ENCODE measurements at regions not wholly inside any gene's neighbourhood (a gene's known extent, or its start where the extent isn't known, plus 50 kb on each side); places are given as distances from the start of the nearest gene placed in this dataset.
"Not testable (repeated sequence)": the region's sequence is repeated elsewhere in the genome, so short reads cannot be mapped to it uniquely, and the experiment has no call there.

- DNase-seq (ENCODE audit: extremely low read depth in 1 of 11, low read depth in 9 of 11, low spot score in 4 of 11): no peak
Observed at GRCh38 chr13:65985612-65986011, 1244.5 kb downstream of the PCDH9 start.

- no peak for DNase-seq (ENCODE audit: extremely low read depth in 1 of 11, low read depth in 9 of 11, low spot score in 4 of 11)
Observed at GRCh38 chr13:65977525-65977924, 1252.6 kb downstream of the PCDH9 start.

- DNase-seq (ENCODE audit: extremely low read depth in 1 of 11, low read depth in 9 of 11, low spot score in 4 of 11): peak in 2 of 11 donors; percentile 5 to 13
Observed at GRCh38 chr13:65971541-65971940, 1258.6 kb downstream of the PCDH9 start.

- no peak for DNase-seq (ENCODE audit: extremely low read depth in 1 of 11, low read depth in 9 of 11, low spot score in 4 of 11)
Observed at GRCh38 chr13:65966991-65967451, 1263.1 kb downstream of the PCDH9 start.

- no peak for DNase-seq (ENCODE audit: extremely low read depth in 1 of 11, low read depth in 9 of 11, low spot score in 4 of 11)
Observed at GRCh38 chr13:65965501-65965900, 1264.6 kb downstream of the PCDH9 start.

GRCh38 chr13:65964672-65965071, 1265.5 kb downstream of the PCDH9 start:
- no peak for DNase-seq (ENCODE audit: extremely low read depth in 1 of 11, low read depth in 9 of 11, low spot score in 4 of 11)

- DNase-seq (ENCODE audit: extremely low read depth in 1 of 11, low read depth in 9 of 11, low spot score in 4 of 11): no peak
Observed at GRCh38 chr13:65959305-65959704, 1270.8 kb downstream of the PCDH9 start.

GRCh38 chr13:65946387-65946786, 1283.7 kb downstream of the PCDH9 start:
- DNase-seq (ENCODE audit: extremely low read depth in 1 of 11, low read depth in 9 of 11, low spot score in 4 of 11): no peak

GRCh38 chr13:65943708-65944107, 1286.4 kb downstream of the PCDH9 start:
- no peak for DNase-seq (ENCODE audit: extremely low read depth in 1 of 11, low read depth in 9 of 11, low spot score in 4 of 11)

- no peak for DNase-seq (ENCODE audit: extremely low read depth in 1 of 11, low read depth in 9 of 11, low spot score in 4 of 11)
Observed at GRCh38 chr13:65943024-65943423, 1287.1 kb downstream of the PCDH9 start.

GRCh38 chr13:65940720-65941119, 1289.4 kb downstream of the PCDH9 start:
- no peak for DNase-seq (ENCODE audit: extremely low read depth in 1 of 11, low read depth in 9 of 11, low spot score in 4 of 11)

GRCh38 chr13:65937251-65937650, 1292.9 kb downstream of the PCDH9 start:
- no peak for DNase-seq (ENCODE audit: extremely low read depth in 1 of 11, low read depth in 9 of 11, low spot score in 4 of 11)

- DNase-seq (ENCODE audit: extremely low read depth in 1 of 11, low read depth in 9 of 11, low spot score in 4 of 11): no peak
Observed at GRCh38 chr13:65936249-65936648, 1293.9 kb downstream of the PCDH9 start.

GRCh38 chr13:65932587-65933239, 1297.4 kb downstream of the PCDH9 start:
- no peak for DNase-seq (ENCODE audit: extremely low read depth in 1 of 11, low read depth in 9 of 11, low spot score in 4 of 11)

GRCh38 chr13:65932013-65932412, 1298.1 kb downstream of the PCDH9 start:
- no peak for DNase-seq (ENCODE audit: extremely low read depth in 1 of 11, low read depth in 9 of 11, low spot score in 4 of 11)

- DNase-seq (ENCODE audit: extremely low read depth in 1 of 11, low read depth in 9 of 11, low spot score in 4 of 11): no peak
Observed at GRCh38 chr13:65929436-65929835, 1300.7 kb downstream of the PCDH9 start.

- peak in 4 of 11 donors; percentile 8 to 15 (median 14) for DNase-seq (ENCODE audit: extremely low read depth in 1 of 11, low read depth in 9 of 11, low spot score in 4 of 11)
Observed at GRCh38 chr13:65926750-65927171, 1303.4 kb downstream of the PCDH9 start.

GRCh38 chr13:65922846-65923245, 1307.3 kb downstream of the PCDH9 start:
- DNase-seq (ENCODE audit: extremely low read depth in 1 of 11, low read depth in 9 of 11, low spot score in 4 of 11): not testable (repeated sequence)

GRCh38 chr13:65921933-65922332, 1308.2 kb downstream of the PCDH9 start:
- DNase-seq (ENCODE audit: extremely low read depth in 1 of 11, low read depth in 9 of 11, low spot score in 4 of 11): no peak

GRCh38 chr13:65917731-65918130, 1312.4 kb downstream of the PCDH9 start:
- no peak for DNase-seq (ENCODE audit: extremely low read depth in 1 of 11, low read depth in 9 of 11, low spot score in 4 of 11)

GRCh38 chr13:65915195-65915594, 1314.9 kb downstream of the PCDH9 start:
- DNase-seq (ENCODE audit: extremely low read depth in 1 of 11, low read depth in 9 of 11, low spot score in 4 of 11): no peak

Measured in renal cortex interstitium (tissue), 11 donors.